GM19452 (cell line): ENCODE measurements at regions not wholly inside any gene's neighbourhood (a gene's known extent, or its start where the extent isn't known, plus 50 kb on each side); places are given as distances from the start of the nearest gene placed in this dataset.

ENCODE experiments used
- ATAC-seq: cut with Tn5 transposase; IDR thresholded peaks from one replicate; pipeline ENCODE4 v1.9.1; 2021; ENCODE audit not compliant: unreplicated experiment

GRCh38 chr6:166010136-166010960, 157.3 kb downstream of the TBXT start:
- no peak for ATAC-seq

- ATAC-seq = no peak
Measured at GRCh38 chr6:166009385-166010031, 158.1 kb downstream of the TBXT start.

GRCh38 chr6:166008441-166009369, 158.9 kb downstream of the TBXT start:
- ATAC-seq = no peak

DNA sequence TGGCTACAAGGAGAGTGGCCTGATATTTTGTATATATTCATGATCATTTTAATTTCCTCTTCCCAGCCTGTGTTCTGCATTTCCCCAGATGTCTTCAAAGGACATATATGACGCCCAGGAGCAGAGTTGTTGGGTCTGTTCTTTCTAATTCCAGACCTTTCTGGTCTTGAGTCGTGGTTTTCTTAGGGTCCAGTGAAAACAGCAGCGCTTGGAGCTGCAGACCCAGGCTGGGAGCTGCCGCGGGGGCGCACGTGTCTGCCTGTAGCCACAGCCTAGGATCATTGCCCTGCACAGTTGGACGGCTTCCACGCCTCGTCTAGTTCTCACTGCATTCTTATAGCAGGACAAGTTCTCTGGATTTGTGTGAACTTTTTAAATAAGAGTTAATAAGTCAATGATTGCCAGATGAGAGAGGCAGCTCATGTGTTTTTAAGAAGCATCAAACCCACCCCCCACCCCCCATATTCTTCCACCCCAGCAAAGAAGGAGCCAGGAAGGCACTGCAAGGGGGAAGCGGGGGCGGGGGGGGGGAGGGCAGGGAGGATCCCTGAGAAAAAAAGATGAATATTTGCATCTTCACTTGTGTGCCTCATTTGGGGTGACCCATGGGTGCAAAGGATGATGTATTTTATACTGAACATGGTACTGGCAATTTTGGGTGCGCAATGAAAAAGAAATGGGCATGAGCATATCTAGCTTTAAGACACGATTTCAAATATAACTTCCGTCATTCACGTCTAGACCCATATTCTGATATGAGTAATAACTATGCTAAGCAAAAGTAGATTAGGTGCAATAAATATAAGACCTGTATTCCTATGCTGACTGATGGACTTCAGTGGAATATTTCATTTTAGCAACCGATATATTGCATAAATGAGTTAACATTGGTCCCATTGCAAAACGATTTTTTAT, 160.0 kb downstream of the TBXT start:
- no peak for ATAC-seq

GRCh38 chr6:166006900-166007301, 160.8 kb downstream of the TBXT start:
- no peak for ATAC-seq

DNA sequence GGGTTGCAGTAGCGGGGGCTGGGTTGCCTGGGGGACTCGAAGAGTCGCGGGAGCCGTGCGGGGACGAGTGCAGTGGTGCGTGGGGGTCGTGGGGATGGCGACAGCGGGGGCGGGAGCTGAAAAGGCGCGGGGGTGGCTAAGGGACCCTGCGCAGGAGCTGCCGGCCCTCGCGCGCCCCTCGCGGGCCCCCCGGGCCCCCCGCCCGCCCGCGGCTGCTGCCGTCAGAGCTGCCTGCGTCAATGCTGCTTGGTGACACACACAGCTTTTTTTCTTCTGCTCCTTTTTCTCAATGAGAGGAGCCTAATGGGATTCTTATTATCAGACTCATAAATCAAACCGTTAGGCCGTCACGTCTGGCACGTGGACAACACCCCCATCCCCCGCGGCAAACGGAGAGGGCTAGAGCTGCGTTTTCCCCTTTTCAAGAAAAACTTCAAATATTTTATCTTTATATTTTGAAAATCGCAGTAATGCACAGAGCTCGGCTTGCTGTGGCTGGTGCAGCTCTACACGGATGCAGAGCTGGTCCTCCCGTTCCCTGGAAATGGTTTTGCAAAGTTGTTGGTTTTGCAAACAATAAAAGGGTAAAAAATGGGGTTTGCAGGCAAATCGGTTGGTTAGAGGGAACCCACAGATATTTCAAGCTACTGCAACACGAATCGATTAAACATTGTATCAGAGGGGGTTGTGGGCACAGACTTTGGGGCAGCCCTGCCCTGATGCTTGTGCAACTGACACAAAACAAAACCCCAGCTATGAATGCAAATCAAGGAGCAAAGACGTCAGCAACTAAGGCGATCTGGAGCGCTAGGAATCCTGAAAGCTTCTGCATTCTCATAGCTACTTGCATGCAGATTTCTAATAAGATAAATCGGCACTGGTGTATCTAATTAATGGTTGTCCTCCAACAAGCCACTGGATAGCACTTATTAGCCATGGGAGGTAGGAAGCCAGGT, 161.4 kb downstream of the TBXT start:
- no peak for ATAC-seq

DNA sequence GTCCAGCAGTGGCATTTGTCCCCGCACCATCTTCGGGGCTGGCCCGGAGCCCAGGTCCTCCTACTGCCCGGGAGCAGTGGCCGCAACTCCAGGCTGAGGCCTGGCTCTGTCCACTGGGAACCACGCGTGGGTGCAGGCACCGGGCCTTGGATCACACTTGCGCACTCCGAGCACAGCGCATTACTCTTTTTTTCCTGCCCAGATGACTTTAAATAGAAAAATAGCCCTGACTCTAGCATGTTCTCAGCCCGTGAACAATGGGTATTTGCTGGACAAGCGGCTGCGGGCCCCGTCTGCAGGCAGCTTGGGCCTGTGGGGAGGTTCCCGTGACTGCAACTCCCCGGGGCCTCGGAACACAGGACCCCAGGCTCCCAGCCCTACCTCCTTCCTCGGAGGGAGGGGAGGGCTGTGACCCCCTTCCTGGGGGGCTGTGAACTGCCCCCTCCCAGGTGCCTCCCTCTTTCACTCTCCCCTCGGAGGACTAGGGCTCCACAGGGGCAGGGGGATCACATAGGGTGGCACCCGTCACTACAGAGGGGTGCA, 162.2 kb downstream of the TBXT start:
- ATAC-seq = no peak

GRCh38 chr6:166004876-166005275, 162.8 kb downstream of the TBXT start:
- ATAC-seq = no peak

GRCh38 chr6:166004471-166004870, 163.2 kb downstream of the TBXT start:
- no peak for ATAC-seq

GRCh38 chr6:166003569-166003968, 164.1 kb downstream of the TBXT start:
- no peak for ATAC-seq

- no peak for ATAC-seq
Measured at GRCh38 chr6:166001359-166001758, 166.3 kb downstream of the TBXT start.

GRCh38 chr6:165999279-165999678, 168.4 kb downstream of the TBXT start:
- no peak for ATAC-seq

DNA sequence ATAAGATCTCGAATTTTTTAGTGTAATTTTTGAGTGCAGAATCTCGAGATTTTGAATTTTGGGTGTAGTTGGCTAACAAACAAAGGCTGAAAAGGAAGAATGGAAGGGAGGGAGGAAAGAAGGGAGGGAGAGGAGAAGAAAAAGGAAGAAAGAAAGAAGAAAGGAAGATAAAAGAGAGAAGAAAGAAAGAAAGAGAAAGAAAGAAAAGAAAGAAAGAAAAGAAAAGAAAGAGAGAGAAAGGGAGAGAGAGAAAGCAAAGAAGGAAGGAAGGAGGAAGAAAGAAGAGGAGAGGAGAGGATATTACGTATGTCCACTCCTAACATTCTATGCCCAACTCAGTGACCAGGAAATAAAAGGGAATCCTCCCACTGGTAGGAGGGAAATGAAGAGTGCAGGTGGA, 169.6 kb downstream of the TBXT start:
- ATAC-seq = no peak

DNA sequence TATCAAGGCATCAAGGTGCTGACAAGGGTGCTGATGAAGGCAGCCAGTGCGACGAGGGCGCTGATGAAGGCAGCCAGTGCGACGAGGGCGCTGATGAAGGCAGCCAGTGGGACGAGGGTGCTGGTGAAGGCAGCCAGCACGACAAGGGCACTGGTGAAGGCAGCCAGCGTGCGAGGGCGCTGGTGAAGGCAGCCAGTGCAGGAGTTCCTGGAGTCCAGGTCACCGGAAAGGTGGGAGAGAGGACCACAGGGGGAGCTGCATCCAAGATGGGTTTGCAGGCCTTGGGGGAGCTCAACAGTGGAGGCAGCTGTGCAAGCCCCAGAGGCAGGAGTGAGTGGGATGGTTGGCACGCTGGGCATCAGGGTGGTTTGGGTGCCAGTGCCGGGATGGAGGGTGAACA, 176.3 kb downstream of the TBXT start:
- ATAC-seq = no peak

DNA sequence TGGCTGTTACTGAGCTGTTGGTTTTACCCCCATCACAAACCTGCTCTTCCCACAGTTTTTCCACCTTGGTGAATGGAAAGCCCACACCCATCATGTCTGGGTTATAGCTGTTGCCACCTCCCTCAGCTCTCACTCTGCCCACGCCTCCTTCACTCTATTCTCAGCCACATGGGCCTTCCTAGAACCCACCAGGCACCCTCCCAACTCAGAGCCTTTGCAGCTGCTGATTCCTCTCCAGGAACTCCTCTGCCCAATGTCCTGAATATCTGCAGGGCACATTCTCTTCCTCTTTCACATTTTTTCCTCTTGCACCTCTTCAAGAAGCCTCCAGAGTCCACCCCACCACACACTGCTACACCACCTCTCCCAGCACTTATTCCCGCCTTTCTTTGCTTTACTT, 177.4 kb downstream of the TBXT start:
- no peak for ATAC-seq

GRCh38 chr6:165988757-165989456, 178.7 kb downstream of the TBXT start:
- ATAC-seq = no peak

- ATAC-seq = no peak
Measured at GRCh38 chr6:165988302-165988756, 179.3 kb downstream of the TBXT start.
